HepG2 (cell line): ENCODE measurements at regions not wholly inside any gene's neighbourhood (a gene's known extent, or its start where the extent isn't known, plus 50 kb on each side); places are given as distances from the start of the nearest gene placed in this dataset.

Experiments
- ATAC-seq: fragments of 200-7000 bp; cut with Tn5 transposase; 3 replicates; pipeline ENCODE4 v1.9.1; 2020; ENCODE audit warnings: mild to moderate bottlenecking, moderate library complexity
- BruUV-seq: library from RNA; stranded (reverse); fragments of 400-500 nt; replicated peaks from 2 replicates; lab custom pipeline; 2021; lab: Mats Ljungman, UMichigan
- CTCF ChIA-PET: fragments of 300-600 bp; formaldehyde crosslinking; extraction: SDS; loops from one replicate; lab custom pipeline; 2021; ENCODE audit warnings: low total read pairs, inconsistent platforms, low intra/inter-chr PET ratio; lab: Yijun Ruan, JAX
- POLR2A ChIA-PET: fragments of 350-600 bp; sonication (Branson Sonifier 250); formaldehyde crosslinking; loops from one replicate; lab custom pipeline; 2020; ENCODE audit warnings: antibody characterized with exemption, inconsistent platforms; lab: Yijun Ruan, JAX
- DNase-seq: peaks from one replicate; pipeline ENCODE4 v3.0.0-alpha.2; 2015; ENCODE audit warnings: low spot score
- FAIRE-seq: peaks from 3 replicates; lab custom pipeline; 2011; peaks lifted over from hg19 to GRCh38; lab: Jason Lieb, UNC
- H2AFZ ChIP-seq: one replicate; pipeline ENCODE4 v1.6.1; 2011; ENCODE audit warnings: low read length, inconsistent platforms
- H3K27ac ChIP-seq: fragments of 300-600 bp; 3 replicates; pipeline ENCODE4 v1.8.0; 2011; ENCODE audit warnings: mixed run types, mild to moderate bottlenecking, mixed read lengths, low read length, inconsistent platforms; ENCODE audit not compliant: insufficient read depth; ENCODE audit errors: extremely low read length
- H3K27me3 ChIP-seq, 2 experiments: fragments of 200-600 bp in 1 of 2; 2 replicates in 1 of 2; 3 replicates in 1 of 2; pipeline versions ENCODE4 v1.6.0 to v1.8.0; 2011; ENCODE audit warnings: low read length in 2 of 2, mild to moderate bottlenecking in 2 of 2, moderate library complexity in 2 of 2, inconsistent platforms in 1 of 2; ENCODE audit not compliant: insufficient read depth in 2 of 2, control insufficient read depth in 1 of 2
- H3K36me3 ChIP-seq, 2 experiments: fragments of 200-600 bp in 1 of 2; replicated peaks in 1 of 2; 2 replicates in 1 of 2; 3 replicates in 1 of 2; pipeline versions ENCODE4 v1.5.1 to v1.8.0; 2011; ENCODE audit warnings: low read length in 2 of 2, inconsistent platforms in 1 of 2; ENCODE audit not compliant: insufficient read depth in 2 of 2, control insufficient read depth in 1 of 2
- H3K4me1 ChIP-seq: 2 replicates; pipeline ENCODE4 v1.5.1; 2012; ENCODE audit warnings: low read length, inconsistent platforms; ENCODE audit not compliant: insufficient read depth
- H3K4me2 ChIP-seq: 2 replicates; pipeline ENCODE4 v1.6.0; 2011; ENCODE audit warnings: low read depth, low read length, inconsistent platforms
- H3K4me3 ChIP-seq, 3 experiments: fragments of 200-600 bp in 1 of 3; sonication (generic), shearing (Covaris generic) in 1 of 3; replicated peaks in 1 of 3; 2 replicates each; pipeline ENCODE4 v1.5.1; 2011 to 2016; ENCODE audit warnings: low read length in 3 of 3, inconsistent platforms in 2 of 3, low read depth in 2 of 3, mild to moderate bottlenecking in 2 of 3, control low read depth in 1 of 3, mixed read lengths in 1 of 3; ENCODE audit not compliant: insufficient read depth in 1 of 3
- H3K79me2 ChIP-seq: one replicate; pipeline ENCODE4 v1.6.1; 2011; ENCODE audit warnings: low read length, inconsistent platforms; ENCODE audit not compliant: insufficient read depth
- H3K9ac ChIP-seq: 2 replicates; pipeline ENCODE4 v1.6.0; 2011; ENCODE audit warnings: mild to moderate bottlenecking, low read depth, low read length, inconsistent platforms; ENCODE audit not compliant: insufficient read depth
- H3K9me3 ChIP-seq: 2 replicates; pipeline ENCODE4 v1.5.1; 2012; ENCODE audit warnings: mild to moderate bottlenecking, low read length
- H4K20me1 ChIP-seq: 2 replicates; pipeline ENCODE4 v1.6.0; 2011; ENCODE audit warnings: inconsistent platforms, mild to moderate bottlenecking, low read length, moderate library complexity; ENCODE audit not compliant: insufficient read depth
- ARHGAP35 ChIP-seq: sonication (generic); formaldehyde crosslinking; IDR thresholded peaks from 2 replicates; pipeline ENCODE4 v1.9.0; 2022; ENCODE audit warnings: mild to moderate bottlenecking, inconsistent platforms, moderate library complexity, missing genetic modification reagents, borderline replicate concordance
- ASH2L ChIP-seq: fragments of 300-600, 200-600 bp; sonication (generic); IDR thresholded peaks from 2 replicates; pipeline ENCODE4 v1.7.0; 2017; ENCODE audit warnings: low read depth, mild to moderate bottlenecking, moderate library complexity, mixed read lengths, low read length; ENCODE audit not compliant: insufficient read length
- BCL6 ChIP-seq: IDR thresholded peaks from 2 replicates; pipeline ENCODE4 v1.6.1; 2016; ENCODE audit warnings: missing genetic modification reagents, missing compliant biosample characterization
- DNMT3B ChIP-seq: conservative IDR thresholded peaks from 2 replicates; pipeline ENCODE4 v1.6.1; 2016; ENCODE audit warnings: missing biosample characterization, control low read depth
- HNRNPK ChIP-seq: fragments of 200-400 bp; formaldehyde crosslinking; IDR thresholded peaks from 2 replicates; pipeline ENCODE4 v1.6.1; 2018; ENCODE audit warnings: low read length, low read depth, moderate library complexity, mild to moderate bottlenecking; ENCODE audit not compliant: poor library complexity, severe bottlenecking
- PTBP1 ChIP-seq: fragments of 200-400 bp; formaldehyde crosslinking; IDR thresholded peaks from 2 replicates; pipeline ENCODE4 v1.6.1; 2018; ENCODE audit warnings: low read length, low read depth; ENCODE audit not compliant: poor library complexity, severe bottlenecking
- SAP130 ChIP-seq: IDR thresholded peaks from 2 replicates; pipeline ENCODE4 v1.6.1; 2016; ENCODE audit warnings: low read depth
- SKI ChIP-seq: fragments of 450-650 bp; IDR thresholded peaks from one replicate; pipeline ENCODE4 v1.6.1; 2018; ENCODE audit warnings: mild to moderate bottlenecking; ENCODE audit not compliant: partially characterized antibody
- SOX5 ChIP-seq: IDR thresholded peaks from 2 replicates; pipeline ENCODE4 v1.6.1; 2016; ENCODE audit warnings: borderline replicate concordance
- SP1 ChIP-seq, 2 experiments: fragments of 450-650 bp in 1 of 2; sonication (generic) in 1 of 2; formaldehyde crosslinking in 1 of 2; IDR thresholded peaks; 2 replicates each; pipeline versions ENCODE4 v1.4.0 to v1.6.1; 2016 to 2020; ENCODE audit warnings: missing genetic modification reagents in 1 of 2
- SP2 ChIP-seq: sonication (generic); formaldehyde crosslinking; IDR thresholded peaks from 2 replicates; pipeline ENCODE4 v1.5.1; 2020; ENCODE audit warnings: mild to moderate bottlenecking, missing genetic modification reagents
- TARDBP ChIP-seq: sonication (generic); formaldehyde crosslinking; IDR thresholded peaks from 2 replicates; pipeline ENCODE4 v1.8.0; 2022; ENCODE audit warnings: mild to moderate bottlenecking, missing genetic modification reagents
- TEF ChIP-seq: sonication (generic); formaldehyde crosslinking; IDR thresholded peaks from 2 replicates; pipeline ENCODE4 v1.5.0; 2020; ENCODE audit warnings: missing genetic modification reagents
- TOPORS ChIP-seq: sonication (generic); formaldehyde crosslinking; IDR thresholded peaks from 2 replicates; pipeline ENCODE4 v1.8.0; 2023; ENCODE audit warnings: mild to moderate bottlenecking, missing genetic modification reagents
- WIZ ChIP-seq: sonication (generic); formaldehyde crosslinking; IDR thresholded peaks from 2 replicates; pipeline ENCODE4 v1.5.1; 2020; ENCODE audit warnings: mild to moderate bottlenecking, missing genetic modification reagents
- ZBTB14 ChIP-seq: sonication (generic); formaldehyde crosslinking; IDR thresholded peaks from 2 replicates; pipeline ENCODE4 v1.4.0; 2020; ENCODE audit warnings: missing genetic modification reagents
- ZBTB26 ChIP-seq: IDR thresholded peaks from 2 replicates; pipeline ENCODE4 v1.6.1; 2016; ENCODE audit warnings: missing compliant biosample characterization, missing genetic modification reagents, borderline replicate concordance
- ZBTB43 ChIP-seq: sonication (generic); formaldehyde crosslinking; conservative IDR thresholded peaks from 2 replicates; pipeline ENCODE4 v1.4.0; 2020; ENCODE audit warnings: missing genetic modification reagents
- ZFYVE20 ChIP-seq: sonication (generic); formaldehyde crosslinking; IDR thresholded peaks from 2 replicates; pipeline ENCODE4 v1.8.0; 2023; ENCODE audit warnings: low read depth, mild to moderate bottlenecking, moderate library complexity, missing genetic modification reagents, borderline replicate concordance
- ZNF101 ChIP-seq: sonication (generic); formaldehyde crosslinking; IDR thresholded peaks from 2 replicates; pipeline ENCODE4 v1.4.0; 2020; ENCODE audit warnings: mild to moderate bottlenecking, low read depth, missing genetic modification reagents, borderline replicate concordance
- ZNF577 ChIP-seq: sonication (generic); formaldehyde crosslinking; IDR thresholded peaks from 2 replicates; pipeline ENCODE4 v1.4.0; 2020; ENCODE audit warnings: mild to moderate bottlenecking, low read depth, missing genetic modification reagents, borderline replicate concordance
- WGBS: methylation state at CpG from one replicate; pipeline ENCODE4 v1.1.6; 2017; ENCODE audit warnings: low lambda C conversion rate; 5-methylcytosine and 5-hydroxymethylcytosine counted together
- in situ Hi-C: cut with HindIII; loops from 2 replicates; pipeline ENCODE4 v1.10.0; 2017; ENCODE audit warnings: low pct_unique_long_range_greater_than_20kb; ENCODE audit not compliant: extremely low pct_ligation_motif_present
- intact Hi-C: fragments of 100-400 bp; cut with micrococcal nuclease; formaldehyde crosslinking; loops from one replicate; pipeline ENCODE4 v1.10.0; 2022; ENCODE audit not compliant: unreplicated experiment

GRCh38 chr10:90982406-90983008 is 61.6 kb upstream of the ANKRD1 start:
- intact Hi-C loops (no loop called here), in situ Hi-C loops (no loop called here)
- H3K27me3 ChIP-seq, result no peaks in the 10 kb centered on the region; a peak in 3 of 5 replicates
- 23% methylated on average over 5 of the region's 10 CpGs for WGBS
- ChIA-PET POLR2A (interaction anchor here (1.1 kb wide), 1 partner anchor 180 kb away, joined by 3 read pairs; no protein-coding TSS in a partner anchor), CTCF (no interaction called here)
- H3K36me3 ChIP-seq, result no peaks in the 10 kb centered on the region
- BruUV-seq, result no TSS peak
- H3K27ac ChIP-seq, result no peak overlapping the region
- H3K9ac ChIP-seq, result no peak overlapping the region
- peaks cover 11% of the 10 kb centered on the region for H3K4me1 ChIP-seq
- H3K4me2 ChIP-seq, result peak overlapping the region; percentile 25; the same call in 1 of the 2 replicates
- peak; percentile 80 for ATAC-seq
- no peak overlapping the region for H2AFZ ChIP-seq
- no peaks in the 10 kb centered on the region for H3K79me2 ChIP-seq
- FAIRE-seq, result no peak
- DNase-seq, result peak; percentile 71
- no peaks in the 10 kb centered on the region for H4K20me1 ChIP-seq
- H3K4me3 ChIP-seq, result no peak overlapping the region
- no peaks in the 10 kb centered on the region for H3K9me3 ChIP-seq
- TF ChIP-seq ZNF577 (CRISPR knock-in tag), result no peak
- TF ChIP-seq SOX5 (CRISPR knock-in tag), result peak; percentile 28; the same call in 1 of the 2 replicates
- no peak for TF ChIP-seq ZBTB14 (CRISPR knock-in tag)
- no peak for TF ChIP-seq ZBTB43
- TF ChIP-seq ASH2L, result no peak
- TF ChIP-seq TOPORS (CRISPR knock-in tag), result no peak
- TF ChIP-seq ZNF101 (CRISPR knock-in tag), result no peak
- no peak for TF ChIP-seq ARHGAP35 (CRISPR knock-in tag)
- no peak for TF ChIP-seq ZBTB26 (CRISPR knock-in tag)
- TF ChIP-seq BCL6 (CRISPR knock-in tag), result peak; percentile 92
- TF ChIP-seq PTBP1, result no peak
- no peak for TF ChIP-seq ZFYVE20
- TF ChIP-seq DNMT3B (CRISPR knock-in tag), result no peak
- TF ChIP-seq TARDBP (CRISPR knock-in tag), result no peak
- no peak for TF ChIP-seq WIZ (CRISPR knock-in tag)
- TF ChIP-seq SAP130 (CRISPR knock-in tag), result 0 out of 2 replicates have a peak, but pooled peaks have one; percentile 26
- TF ChIP-seq SP2 (CRISPR knock-in tag), result no peak
- TF ChIP-seq HNRNPK, result no peak
- no peak for TF ChIP-seq TEF (CRISPR knock-in tag)
- peak; percentile 17 for TF ChIP-seq SKI
- no peak for TF ChIP-seq SP1 (IDR thresholded peaks at IDR 0.05)
- TF ChIP-seq SP1 (CRISPR knock-in tag; IDR thresholded peaks at IDR 0.05), result no peak
